Peyer's patch (tissue), 4 donors: ENCODE measurements at regions not wholly inside any gene's neighbourhood (a gene's known extent, or its start where the extent isn't known, plus 50 kb on each side); places are given as distances from the start of the nearest gene placed in this dataset.

Source experiments
- DNase-seq, 3 donors: peaks; one replicate each; pipeline ENCODE4 v3.0.0-alpha.2; 2017 to 2019
- H3K27ac ChIP-seq, 4 donors: fragments of 200-600 bp; sonication (generic); one replicate each; pipeline ENCODE4 v1.5.1; 2016 to 2019
- H3K27me3 ChIP-seq, 2 donors: fragments of 200-600 bp; sonication (generic); one replicate each; pipeline ENCODE4 v1.5.1; 2019
- H3K36me3 ChIP-seq, 3 donors: fragments of 200-600 bp; sonication (generic); one replicate each; pipeline ENCODE4 v1.5.1; 2016 to 2019
- H3K4me1 ChIP-seq, 4 donors: fragments of 200-600 bp; sonication (generic); one replicate each; pipeline ENCODE4 v1.5.1; 2016 to 2019
- H3K4me3 ChIP-seq, 4 donors: fragments of 200-600 bp; sonication (generic); 1 replicate in 3 of 4; 2 replicates in 1 of 4; pipeline ENCODE4 v1.5.1; 2016 to 2019; ENCODE audit warnings: mild to moderate bottlenecking in 1 of 4
- H3K9me3 ChIP-seq, 4 donors: fragments of 200-600 bp; sonication (generic); one replicate each; pipeline ENCODE4 v1.5.1; 2016 to 2019; ENCODE audit warnings: mild to moderate bottlenecking in 1 of 4
- POLR2A ChIP-seq, 2 donors: fragments of 450-650 bp; IDR thresholded peaks; one replicate each; pipeline ENCODE4 v1.5.1; 2017; ENCODE audit warnings: antibody characterized with exemption in 2 of 2, mild to moderate bottlenecking in 2 of 2, moderate library complexity in 2 of 2
- TF ChIP-seq, protein P1 (sequence below), 6 experiments: fragments of 450-650 bp in 4 of 6; fragments of 200-600 bp in 2 of 6; sonication (generic) in 1 of 6; IDR thresholded peaks; one replicate each; pipeline ENCODE4 v1.5.1; 2017 to 2019; ENCODE audit warnings: antibody characterized with exemption in 6 of 6, mild to moderate bottlenecking in 3 of 6, moderate library complexity in 1 of 6

- no peak overlapping the region for H3K4me3 ChIP-seq
- H3K27me3 ChIP-seq: no peaks in the 10 kb centered on the region
- no peak overlapping the region for H3K27ac ChIP-seq
- H3K4me1 ChIP-seq: no peaks in the 10 kb centered on the region
- H3K36me3 ChIP-seq: no peaks in the 10 kb centered on the region
- TF ChIP-seq, protein P1, sequence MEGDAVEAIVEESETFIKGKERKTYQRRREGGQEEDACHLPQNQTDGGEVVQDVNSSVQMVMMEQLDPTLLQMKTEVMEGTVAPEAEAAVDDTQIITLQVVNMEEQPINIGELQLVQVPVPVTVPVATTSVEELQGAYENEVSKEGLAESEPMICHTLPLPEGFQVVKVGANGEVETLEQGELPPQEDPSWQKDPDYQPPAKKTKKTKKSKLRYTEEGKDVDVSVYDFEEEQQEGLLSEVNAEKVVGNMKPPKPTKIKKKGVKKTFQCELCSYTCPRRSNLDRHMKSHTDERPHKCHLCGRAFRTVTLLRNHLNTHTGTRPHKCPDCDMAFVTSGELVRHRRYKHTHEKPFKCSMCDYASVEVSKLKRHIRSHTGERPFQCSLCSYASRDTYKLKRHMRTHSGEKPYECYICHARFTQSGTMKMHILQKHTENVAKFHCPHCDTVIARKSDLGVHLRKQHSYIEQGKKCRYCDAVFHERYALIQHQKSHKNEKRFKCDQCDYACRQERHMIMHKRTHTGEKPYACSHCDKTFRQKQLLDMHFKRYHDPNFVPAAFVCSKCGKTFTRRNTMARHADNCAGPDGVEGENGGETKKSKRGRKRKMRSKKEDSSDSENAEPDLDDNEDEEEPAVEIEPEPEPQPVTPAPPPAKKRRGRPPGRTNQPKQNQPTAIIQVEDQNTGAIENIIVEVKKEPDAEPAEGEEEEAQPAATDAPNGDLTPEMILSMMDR (IDR thresholded peaks at IDR 0.05): no peak
- TF ChIP-seq POLR2A (IDR thresholded peaks at IDR 0.05): no peak
- H3K9me3 ChIP-seq: peaks cover 0 to 3% (median 0%) of the 10 kb centered on the region in 4 donors
- no peak for DNase-seq
Measured at GRCh38 chr3:191869738-191870415, 408.9 kb downstream of the PYDC2 start.

- no peaks in the 10 kb centered on the region for H3K9me3 ChIP-seq
- DNase-seq: no peak
- no peak for TF ChIP-seq POLR2A (IDR thresholded peaks at IDR 0.05)
- TF ChIP-seq, protein P1 (IDR thresholded peaks at IDR 0.05): no peak
- no peaks in the 10 kb centered on the region for H3K4me1 ChIP-seq
- no peaks in the 10 kb centered on the region for H3K27me3 ChIP-seq
- no peaks in the 10 kb centered on the region for H3K36me3 ChIP-seq
- H3K27ac ChIP-seq: no peak overlapping the region
- no peak overlapping the region for H3K4me3 ChIP-seq
Measured at GRCh38 chr3:191873736-191874135, 412.8 kb downstream of the PYDC2 start.

DNA sequence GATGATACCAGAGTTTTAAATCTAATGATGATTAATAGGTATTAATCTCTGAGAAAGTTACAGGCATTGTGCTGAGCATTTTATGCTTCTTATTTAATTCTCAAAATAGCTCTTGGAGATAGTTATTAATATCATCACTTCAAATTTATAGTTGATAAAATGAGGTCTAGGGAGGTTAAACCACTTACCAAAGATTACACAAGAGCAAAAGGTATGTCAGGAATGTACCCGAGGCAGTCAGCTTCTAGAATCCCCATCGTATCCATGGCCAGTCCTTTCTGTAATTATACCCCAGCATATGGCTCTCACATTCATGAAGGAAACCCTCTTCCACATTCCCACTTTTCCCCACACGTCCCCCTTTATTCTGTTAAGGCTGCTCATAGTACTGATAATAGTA, 421.3 kb downstream of the PYDC2 start:
- H3K27me3 ChIP-seq: no peaks in the 10 kb centered on the region
- H3K4me3 ChIP-seq: no peak overlapping the region
- no peaks in the 10 kb centered on the region for H3K9me3 ChIP-seq
- DNase-seq: no peak
- no peaks in the 10 kb centered on the region for H3K36me3 ChIP-seq
- H3K27ac ChIP-seq: no peak overlapping the region
- TF ChIP-seq, protein P1 (IDR thresholded peaks at IDR 0.05): no peak
- TF ChIP-seq POLR2A (IDR thresholded peaks at IDR 0.05): no peak
- no peaks in the 10 kb centered on the region for H3K4me1 ChIP-seq

DNA sequence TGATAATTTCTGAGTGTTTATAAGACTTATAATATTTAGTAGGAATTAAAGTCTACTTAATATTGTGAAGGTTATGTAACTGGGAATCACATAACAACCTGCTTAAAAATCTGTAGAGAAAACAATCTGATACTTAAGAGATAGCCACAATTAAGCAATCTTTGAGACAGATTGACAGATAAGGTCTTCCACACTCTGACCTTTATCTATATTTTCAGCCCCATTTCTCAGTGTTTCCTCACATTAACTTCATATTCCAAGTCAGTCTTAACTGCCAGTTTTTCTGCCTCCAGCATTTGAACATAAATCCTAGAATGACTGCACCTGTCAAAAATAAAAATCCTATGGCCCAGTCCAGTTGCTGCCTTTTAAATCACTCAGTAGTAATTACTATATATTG, 423.2 kb downstream of the PYDC2 start:
- Histone ChIP-seq H3K27ac (no peak overlapping the region), H3K4me1 (no peaks in the 10 kb centered on the region), H3K9me3 (no peaks in the 10 kb centered on the region), H3K4me3 (no peak overlapping the region), H3K27me3 (no peaks in the 10 kb centered on the region), H3K36me3 (no peaks in the 10 kb centered on the region)
- TF ChIP-seq POLR2A (IDR thresholded peaks at IDR 0.05): no peak
- TF ChIP-seq, protein P1 (IDR thresholded peaks at IDR 0.05): no peak
- DNase-seq: no peak

DNA sequence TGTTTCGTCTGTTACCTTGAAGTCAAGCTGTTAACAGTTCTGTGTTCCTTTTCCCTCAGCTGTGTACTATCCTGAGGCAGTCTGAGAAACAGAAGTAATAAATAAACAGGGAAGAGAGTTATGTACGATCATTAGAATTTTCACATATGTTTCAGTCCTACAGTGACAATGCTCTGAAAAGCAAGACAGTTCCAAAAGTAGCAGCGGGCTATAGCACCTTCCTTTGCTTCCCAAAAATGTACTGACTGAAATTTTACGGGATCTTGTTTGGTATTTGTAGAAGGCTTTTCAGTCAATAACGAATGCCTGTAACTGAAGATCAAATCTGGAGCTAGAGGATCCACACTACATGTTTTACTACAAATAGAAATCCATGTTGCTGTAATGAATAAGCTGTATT, 428.1 kb downstream of the PYDC2 start:
- no peak for TF ChIP-seq POLR2A (IDR thresholded peaks at IDR 0.05)
- TF ChIP-seq, protein P1 (IDR thresholded peaks at IDR 0.05): no peak
- no peak overlapping the region for H3K27ac ChIP-seq
- no peaks in the 10 kb centered on the region for H3K9me3 ChIP-seq
- no peak for DNase-seq
- H3K4me1 ChIP-seq: no peaks in the 10 kb centered on the region
- no peaks in the 10 kb centered on the region for H3K36me3 ChIP-seq
- no peaks in the 10 kb centered on the region for H3K27me3 ChIP-seq
- H3K4me3 ChIP-seq: no peak overlapping the region

GRCh38 chr3:191889756-191890155, 428.8 kb downstream of the PYDC2 start:
- Histone ChIP-seq H3K27ac (no peak overlapping the region), H3K4me1 (no peaks in the 10 kb centered on the region), H3K9me3 (no peaks in the 10 kb centered on the region), H3K4me3 (no peak overlapping the region), H3K36me3 (no peaks in the 10 kb centered on the region), H3K27me3 (no peaks in the 10 kb centered on the region)
- TF ChIP-seq, protein P1 (IDR thresholded peaks at IDR 0.05): no peak
- no peak for TF ChIP-seq POLR2A (IDR thresholded peaks at IDR 0.05)
- no peak for DNase-seq
